ENCODE measurements at regions not wholly inside any gene's neighbourhood (a gene's known extent, or its start where the extent isn't known, plus 50 kb on each side); places are given as distances from the start of the nearest gene placed in this dataset.
"Not testable (repeated sequence)": the region's sequence is repeated elsewhere in the genome, so short reads cannot be mapped to it uniquely, and the experiment has no call there.

DNA sequence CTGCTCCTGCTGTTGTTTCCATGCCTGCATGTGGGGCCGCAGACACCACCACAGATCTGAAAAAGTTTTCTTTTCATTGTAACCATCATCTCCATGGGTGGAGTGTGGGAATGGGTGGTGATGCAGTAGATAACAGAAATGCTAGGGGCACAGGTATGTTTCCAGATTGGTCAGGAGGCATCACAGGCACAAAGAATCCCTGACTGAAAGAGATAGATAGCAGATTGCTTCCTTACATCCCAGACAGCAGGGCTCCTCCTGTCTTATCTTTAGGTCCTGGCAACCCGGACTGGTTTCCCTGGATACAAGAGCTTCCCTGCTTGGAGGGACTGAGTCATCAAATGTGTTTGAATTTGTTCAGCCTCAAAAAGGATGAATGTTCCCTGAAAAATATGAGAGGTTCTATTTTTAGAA, 1937.6 kb downstream of the PCDH9 start:
- peak; percentile 7 for DNase-seq

DNA sequence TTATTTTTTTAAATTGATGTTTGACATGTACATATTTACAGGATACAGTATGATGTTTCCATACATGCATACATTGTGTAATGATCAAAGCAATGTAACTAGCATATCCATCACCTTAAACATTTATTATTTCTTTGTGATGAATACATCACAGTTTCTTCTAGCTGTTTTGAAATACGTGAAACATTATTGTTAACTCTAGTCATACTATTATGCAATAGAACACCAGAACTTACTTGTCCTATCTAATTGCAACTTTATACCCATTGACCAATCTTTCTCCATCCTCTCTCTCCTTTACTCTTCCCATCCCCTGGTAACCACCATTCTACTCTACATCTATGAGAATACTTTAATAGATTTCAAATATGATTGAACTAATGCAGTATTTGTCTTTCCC, 1942.7 kb downstream of the PCDH9 start:
- no peak for DNase-seq

DNA sequence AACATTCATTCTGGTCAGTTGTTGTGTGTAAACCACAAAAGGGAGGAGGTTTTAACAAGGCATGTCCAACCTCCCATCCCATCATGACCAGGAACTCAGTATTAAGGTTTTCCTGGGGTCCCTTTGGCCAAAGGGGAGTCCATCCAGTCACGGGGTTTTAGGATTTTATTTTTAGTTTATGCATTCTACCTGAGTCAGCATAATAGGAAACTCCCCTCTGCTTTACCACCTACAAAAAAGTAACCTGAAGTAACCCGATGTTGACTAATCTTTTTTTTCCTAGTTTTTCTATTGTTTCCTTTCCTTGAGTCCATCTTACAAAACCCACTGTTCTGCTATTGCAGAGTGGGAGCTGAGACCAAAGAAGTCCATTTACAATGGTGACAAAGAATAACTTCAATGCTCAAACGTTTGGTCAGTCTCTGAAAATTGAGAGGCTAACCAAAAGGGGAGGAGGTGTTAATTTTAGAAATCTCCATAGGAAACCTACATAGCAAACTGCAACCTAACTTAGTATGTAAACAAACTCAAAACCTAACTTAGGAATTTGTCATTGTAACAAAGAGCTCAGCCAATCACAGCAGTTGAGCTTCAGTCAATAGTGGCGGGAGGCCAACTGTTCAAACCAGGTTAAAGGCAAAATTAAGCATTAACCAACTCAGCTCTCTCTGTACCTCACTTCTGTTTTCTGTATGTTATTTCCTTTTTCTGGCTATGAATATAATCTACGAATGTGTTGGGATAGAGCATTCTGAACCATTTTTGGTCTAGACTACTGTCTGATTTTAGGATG, 1954.1 kb downstream of the PCDH9 start:
- DNase-seq = no peak

DNA sequence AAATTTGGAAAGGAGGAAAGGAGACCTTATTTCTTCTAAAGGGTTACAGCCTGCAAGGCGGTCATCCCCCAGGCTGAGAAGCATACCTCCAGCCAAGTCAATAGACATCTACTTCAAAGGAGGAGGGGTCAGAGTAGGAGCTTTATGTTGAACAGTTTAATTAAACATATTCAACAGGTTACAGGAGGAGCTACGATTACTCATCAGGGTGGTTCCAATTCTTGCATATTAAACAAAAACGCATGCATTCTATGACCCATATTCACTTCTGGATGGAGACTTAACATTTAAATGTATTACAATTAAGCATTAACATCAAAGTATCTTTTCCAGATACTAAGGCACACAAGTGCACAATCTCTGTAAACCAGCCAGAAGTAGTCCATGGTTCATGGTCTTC, 1955.0 kb downstream of the PCDH9 start:
- no peak for DNase-seq

DNA sequence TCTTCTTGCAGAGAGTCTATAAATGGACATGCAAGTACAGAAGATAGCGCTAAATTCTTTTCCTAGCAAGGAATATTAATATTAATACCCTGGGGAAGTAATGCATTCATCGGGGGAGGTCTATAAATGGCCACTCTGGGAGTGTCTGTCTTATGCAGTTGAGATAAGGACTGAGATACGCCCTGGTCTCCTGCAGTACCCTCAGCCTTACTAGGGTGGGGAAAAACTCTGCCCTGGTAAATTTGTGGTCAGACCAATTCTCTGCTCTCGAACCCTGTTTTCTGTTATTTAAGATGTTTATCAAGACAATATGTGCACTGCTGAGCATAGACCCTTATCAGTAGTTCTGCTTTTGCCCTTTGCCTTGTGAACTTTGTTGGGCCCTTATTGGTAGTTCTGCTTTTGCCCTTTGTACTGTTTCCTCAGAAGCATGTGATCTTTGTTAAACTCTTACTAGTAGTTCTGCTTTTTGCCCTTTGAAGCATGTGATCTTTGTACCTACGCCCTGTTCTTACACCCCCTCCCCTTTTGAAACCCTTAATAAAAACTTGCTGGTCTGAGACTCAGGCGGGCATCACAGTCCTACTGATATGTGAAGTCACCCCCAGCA, 1956.2 kb downstream of the PCDH9 start:
- DNase-seq = not testable (repeated sequence)

DNA sequence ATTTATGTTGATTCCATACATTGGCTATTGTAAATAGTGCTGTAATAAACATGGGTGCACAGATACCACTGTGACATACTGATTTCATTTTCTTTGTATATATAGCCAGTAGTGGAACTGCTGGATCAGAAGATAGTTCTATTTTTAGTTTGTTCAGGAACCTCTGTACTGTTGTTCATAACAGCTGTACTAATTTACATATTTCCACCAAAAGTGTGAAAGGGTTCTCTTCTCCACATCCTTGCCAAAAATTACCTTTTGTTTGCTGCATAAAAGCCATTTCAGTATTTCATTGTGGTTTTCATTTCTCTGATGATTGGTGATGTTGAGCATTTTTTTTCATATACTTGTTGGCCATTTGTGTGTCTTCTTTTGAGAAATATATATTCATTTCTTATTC, 1962.1 kb downstream of the PCDH9 start:
- no peak for DNase-seq

DNA sequence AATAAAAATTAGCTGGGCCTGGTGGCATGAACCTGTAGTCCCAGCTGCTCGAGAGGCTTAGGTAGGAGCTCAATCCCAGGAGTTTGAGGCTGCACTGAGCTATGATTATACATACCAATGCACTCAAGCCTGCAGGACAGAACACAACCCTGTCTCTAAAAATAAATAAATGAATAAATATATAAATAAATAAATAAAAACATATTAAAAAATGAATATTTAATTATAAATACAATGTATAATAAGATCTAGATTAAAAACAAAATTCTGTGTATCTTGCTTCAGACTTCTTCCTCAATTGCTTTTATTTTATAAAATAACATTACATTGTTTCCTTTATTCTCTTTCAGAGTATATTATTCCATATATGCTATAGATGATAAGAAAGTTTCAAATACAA, 1964.1 kb downstream of the PCDH9 start:
- DNase-seq = no peak

DNA sequence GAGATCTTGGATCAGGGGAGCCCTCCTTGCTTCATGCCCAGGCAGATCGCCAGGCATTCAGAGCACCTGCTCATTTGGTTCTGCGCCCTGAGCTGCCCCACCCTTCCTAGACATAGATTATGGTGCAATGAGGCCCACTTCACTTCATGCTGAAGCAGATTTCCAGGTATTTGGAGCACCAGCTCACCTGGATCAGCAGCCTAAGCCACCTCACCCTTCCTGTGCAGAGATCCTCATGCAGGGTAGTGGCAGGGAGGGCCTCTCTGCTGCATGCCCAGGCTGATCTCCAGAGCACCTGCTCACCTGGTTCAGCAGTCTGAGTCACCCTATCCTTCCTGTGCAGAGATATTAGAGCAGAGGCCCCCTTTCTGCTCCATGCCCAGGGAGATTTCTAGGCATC, 1966.1 kb downstream of the PCDH9 start:
- DNase-seq = no peak

DNA sequence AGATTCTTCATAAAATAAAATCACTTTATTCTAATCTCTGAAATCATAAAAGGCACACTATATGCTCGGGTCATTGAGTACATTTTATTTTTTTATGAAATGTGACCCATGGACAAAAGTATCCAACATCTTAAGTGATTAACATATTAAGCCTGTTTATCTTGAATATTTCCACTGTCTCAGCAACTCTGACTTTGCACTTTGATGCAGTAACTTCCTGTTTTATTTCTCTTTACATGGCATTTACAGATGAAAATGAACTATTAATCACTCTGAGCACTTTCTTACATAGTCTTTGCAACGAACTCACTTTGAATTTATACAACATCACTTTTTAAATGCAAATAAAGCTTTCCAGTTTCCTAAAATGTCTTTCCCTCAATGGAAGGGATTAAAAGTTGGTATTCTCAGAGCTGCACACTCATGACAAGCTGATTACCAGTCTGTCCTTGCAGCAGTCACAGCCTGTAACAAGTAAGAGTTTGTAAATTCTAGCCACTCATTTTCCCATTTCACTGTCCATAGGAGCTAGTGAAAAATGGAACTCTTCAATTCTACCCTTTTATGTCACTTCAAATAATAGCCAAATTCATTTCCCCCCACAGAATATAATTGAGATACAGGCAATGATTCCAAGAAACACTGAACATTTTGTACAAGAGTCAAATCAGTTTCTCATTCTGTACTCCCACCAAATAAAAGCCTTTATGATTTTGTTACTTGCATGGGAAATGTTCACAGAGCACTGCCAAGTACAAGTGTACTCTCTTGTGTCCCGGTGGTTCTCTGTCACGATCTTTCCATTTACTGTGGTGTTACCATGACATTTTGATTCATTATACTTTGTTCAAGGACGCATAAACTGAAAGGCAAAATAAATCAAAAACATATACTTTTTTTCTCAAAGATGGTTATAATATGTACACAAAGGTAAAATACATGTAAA, 1968.9 kb downstream of the PCDH9 start:
- DNase-seq = peak; percentile 10

DNA sequence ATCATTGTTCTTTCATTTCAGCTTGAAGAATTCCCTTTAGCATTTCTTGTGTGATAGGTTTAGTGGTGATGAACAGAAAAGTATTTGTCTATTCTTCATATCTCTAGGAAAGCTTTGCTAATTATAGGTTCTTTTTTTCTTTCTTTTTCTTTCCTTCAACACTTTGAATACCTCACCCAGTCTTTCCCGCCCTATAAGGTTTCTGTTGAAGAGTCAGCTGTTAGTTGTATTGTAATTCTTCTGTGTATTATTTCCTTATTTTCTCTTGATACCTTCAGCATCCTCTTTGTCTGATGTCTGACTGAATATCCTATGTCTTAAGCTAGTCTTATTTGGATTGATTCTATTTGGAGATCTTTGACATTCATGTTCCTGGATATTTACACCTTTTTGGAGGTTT, 1989.4 kb downstream of the PCDH9 start:
- DNase-seq = no peak

DNA sequence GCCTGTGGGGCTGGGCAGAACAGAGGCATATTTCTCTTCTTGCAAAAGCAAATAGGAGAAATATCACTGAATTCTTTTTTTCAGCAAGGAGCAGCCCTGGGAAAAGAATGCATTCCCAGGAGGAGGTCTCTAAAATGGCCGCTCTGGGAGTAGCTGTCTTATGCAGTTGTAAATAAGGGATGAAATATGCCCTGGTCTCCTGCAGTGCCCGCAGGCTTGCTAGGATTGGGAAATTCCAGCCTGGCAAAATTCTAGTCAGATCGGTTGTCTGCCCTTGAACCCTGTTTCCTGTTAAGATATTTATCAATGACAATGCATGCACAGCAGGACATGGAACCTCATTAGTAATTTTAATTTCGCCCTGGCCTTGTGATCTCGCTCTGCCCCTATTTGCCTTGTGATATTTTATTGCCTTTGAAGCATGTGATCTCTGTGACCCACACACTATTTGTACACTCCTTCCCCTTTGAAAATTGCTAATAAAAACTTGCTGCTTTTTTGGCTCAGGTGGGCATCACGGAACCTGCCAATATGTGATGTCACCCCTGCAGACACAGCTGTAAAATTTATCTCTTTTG, 1993.2 kb downstream of the PCDH9 start:
- no peak for DNase-seq

DNA sequence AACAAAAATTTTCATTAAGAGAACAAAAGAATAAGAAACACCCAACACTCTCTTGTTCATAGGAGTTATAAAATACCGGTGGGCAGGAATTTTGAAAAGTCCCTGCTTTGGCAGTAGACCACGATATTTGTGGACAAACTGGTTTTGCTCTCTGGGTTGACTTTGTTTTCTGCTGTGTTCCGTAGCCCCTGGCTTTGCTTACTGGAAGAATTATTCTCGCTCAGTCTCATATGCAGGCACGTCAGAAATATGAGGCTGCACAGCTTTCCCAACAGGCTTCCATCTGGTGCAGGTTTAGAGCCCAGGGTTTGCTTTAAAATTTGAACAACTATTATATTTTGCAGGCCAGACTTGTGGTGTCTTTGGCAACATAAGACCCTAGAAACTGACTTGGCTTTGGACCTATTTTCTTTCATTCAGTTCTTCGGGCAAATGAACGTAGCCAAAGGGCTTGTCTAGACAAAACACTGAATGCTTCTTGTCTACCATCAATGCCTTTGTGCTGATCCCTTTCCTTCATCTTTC, 2012.6 kb downstream of the PCDH9 start:
- DNase-seq = peak; percentile 12

DNA sequence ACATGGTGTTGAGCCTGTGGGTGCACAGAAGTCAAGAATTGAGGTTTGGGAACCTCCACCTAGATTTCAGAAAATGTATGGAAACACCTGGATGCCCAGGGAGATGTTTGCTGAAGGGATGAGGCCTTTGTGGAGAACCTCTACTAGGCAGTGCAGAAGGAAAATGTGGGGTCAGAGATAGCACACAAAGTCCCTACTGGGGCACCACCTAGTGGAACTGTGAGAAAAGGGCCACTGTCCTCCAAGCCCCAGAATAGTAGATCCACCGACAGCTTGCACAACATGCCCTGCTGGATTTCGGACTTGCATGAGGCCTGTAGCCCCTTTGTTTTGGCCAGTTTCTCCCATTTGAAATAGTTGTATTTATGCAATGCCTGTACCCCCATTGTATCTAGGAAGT, 2027.3 kb downstream of the PCDH9 start:
- not testable (repeated sequence) for DNase-seq

DNA sequence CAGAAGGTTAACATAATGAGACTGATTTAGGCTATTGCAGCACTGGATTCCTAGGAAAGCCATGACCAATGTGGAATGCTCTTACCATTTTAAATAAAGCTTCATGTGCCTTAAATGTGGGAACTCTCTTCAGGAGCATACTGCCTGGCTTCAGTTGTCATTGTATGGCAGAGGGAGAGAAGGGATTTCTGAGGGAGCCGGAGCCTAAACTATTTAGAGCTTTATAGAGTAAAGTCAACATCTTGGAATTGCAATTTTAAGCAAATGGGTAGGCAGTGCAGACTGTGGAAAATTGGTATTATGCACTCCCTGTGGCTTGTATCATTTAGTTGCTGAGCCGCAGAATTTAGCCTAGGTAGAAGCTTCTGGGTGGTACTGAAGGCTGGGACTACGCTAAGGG, 2041.4 kb downstream of the PCDH9 start:
- DNase-seq = no peak

DNA sequence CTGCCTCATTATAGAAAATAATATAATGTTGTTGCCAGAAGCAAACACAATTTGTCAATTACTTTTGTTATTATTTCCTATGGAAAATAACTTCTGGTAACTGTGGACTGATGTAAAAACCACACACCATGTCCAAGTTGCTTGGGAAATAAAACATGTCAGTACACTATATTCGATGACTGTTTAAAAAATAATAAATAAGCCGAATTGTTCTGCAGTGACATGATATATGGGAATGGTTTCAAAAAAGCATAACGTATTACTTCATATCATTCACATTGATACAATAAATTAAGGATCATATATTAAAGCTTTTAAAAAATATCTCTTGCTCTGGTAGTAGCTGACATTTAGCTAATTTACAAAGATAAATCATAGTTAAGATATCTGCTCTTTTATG, 2062.1 kb downstream of the PCDH9 start:
- DNase-seq = no peak

DNA sequence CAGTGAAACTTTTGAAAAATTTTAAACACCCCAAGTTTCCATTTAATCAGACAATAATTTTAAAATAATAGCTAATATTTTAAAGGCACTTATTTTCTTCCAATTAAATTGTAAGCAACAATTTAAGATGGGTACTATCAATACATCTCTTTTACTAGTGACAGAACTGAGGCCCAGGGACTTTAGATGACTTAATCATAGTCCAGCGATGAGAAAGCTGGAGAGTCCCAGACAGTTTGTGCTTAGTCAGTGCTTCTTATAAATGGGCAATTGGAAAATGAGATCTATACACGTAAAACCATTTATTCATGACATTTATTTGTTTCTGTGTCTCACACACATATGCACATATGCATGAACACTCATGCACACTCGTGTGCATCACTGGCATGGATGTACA, 2063.5 kb downstream of the PCDH9 start:
- DNase-seq = no peak

DNA sequence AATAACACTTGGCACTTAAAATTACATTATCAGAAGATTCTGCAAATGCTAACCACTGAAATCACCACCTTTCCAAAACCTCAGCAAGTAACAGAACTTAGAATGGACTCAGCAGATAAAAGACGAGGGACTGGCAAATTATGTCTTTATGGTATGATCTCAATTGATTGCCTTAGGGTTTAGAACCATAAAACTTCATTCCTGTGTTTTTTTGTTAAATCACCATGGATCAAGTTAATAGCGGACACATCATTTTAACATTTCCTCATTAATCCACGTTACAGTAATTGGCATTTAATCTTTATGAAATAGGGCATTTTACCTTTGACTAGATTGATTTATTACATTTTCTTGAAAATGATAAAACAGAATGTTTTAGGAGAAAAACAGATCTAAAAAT, 2070.3 kb downstream of the PCDH9 start:
- no peak for DNase-seq

DNA sequence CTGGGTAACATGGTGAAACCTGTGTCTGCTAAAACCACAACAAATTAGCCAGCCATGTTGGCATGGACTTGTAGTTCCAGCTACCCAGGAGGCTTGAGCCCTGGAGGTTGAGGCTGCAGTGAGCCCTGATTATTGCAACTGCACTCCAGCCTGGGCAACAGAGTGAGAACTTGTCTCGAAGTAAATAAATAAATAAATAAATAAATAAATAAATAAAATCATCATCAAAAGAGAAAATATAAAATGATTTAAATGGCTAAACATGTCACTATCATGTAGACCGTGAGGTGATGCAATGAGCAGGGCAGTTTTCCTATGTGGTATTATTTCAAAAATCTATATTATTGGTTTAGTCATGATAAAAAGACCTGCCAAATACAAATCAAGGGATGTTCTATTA, 2074.3 kb downstream of the PCDH9 start:
- no peak for DNase-seq

DNA sequence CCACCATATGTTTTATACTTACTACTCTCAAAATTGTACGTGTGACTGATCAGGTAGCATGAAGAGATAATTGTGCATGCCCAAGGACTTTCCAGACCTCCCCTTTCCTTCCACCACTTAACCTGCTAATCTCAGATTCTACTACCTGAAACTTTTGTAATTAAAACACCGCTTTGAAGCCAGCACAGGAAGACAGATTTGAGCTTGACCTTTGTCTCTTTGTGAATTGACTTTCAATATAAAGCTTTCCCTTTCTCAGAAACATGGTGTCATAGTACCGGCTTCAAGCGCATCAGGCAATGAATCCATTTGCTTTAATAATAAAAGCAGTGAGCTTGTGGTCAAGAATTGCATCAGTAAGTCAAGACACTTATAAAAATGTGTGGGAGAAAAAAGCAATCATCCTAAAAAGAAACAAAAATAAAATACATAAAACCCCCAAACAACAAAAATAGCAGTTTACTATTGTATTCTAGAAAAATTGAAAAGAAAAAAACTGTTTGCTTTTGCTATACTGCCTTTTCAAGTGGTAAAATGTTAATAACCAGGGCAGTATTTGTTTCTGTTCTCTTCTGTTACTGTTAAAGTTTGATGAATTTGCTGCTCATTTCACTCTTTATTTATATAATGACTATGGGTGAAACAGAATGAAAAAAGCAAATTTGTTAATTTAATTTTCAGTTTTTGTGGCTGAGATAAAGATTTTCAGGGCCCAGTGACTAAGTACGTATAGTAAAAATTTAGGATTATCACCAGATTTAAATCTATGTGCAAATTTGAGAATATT, 2075.3 kb downstream of the PCDH9 start:
- DNase-seq = no peak

DNA sequence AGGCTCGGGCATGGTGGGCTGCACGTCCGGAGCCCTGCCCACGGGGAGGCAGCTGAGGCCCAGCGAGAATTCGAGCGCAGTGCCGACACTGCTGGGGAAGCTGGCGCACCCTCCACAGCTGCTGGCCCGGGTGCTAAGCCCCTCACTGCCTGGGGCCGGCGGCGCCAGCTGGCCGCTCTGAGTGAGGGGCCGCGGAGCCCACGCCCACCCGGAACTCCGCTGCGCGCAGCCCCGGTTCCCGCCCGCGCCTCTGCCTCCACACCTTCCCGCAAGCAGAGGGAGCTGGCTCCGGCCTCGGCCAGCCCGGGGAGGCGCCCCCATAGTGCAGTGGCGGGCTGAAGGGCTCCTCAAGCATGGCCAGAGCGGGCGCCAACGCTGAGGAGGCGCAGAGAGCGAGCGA, 2080.4 kb downstream of the PCDH9 start:
- no peak for DNase-seq

DNA sequence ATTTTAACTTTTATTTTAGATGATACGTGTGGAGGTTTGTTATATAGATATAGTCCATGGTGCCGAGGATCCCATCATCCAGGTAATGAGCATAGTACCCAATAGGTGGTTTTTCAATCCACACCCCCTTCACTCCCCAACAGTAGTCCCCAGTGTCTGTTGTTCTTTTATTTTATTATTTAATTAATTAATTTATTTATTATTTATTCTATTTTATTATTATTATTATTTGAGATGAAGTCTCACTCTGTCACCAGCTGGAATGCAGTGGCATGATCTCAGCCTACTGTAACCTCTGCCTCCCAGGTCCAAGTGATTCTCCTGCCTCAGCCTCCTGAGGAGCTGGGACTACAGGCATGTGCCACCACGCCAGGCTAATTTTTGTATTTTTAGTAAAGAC, 2086.2 kb downstream of the PCDH9 start:
- DNase-seq = no peak

DNA sequence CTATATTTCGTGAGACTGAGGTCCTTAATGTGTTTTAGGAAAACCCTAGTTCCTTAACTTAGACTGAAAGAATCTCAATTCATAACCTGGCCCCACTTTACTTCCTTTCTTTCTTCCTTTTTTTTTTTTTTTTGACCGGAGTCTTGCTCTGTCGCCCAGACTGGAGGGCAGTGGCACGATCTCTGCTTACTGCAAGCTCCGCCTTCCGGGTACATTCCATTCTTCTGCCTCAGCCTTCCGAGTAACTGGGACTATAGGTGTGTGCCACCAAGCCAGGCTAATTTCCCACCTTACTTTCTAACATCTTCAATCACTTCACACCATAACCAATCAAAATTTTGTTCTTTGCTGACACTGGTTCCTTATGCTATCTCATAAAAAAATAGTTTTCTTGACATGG, 2097.0 kb downstream of the PCDH9 start:
- DNase-seq = no peak

Data from tongue (tissue), 1 donor.